Ishikawa (cell line): ENCODE measurements at regions not wholly inside any gene's neighbourhood (a gene's known extent, or its start where the extent isn't known, plus 50 kb on each side); places are given as distances from the start of the nearest gene placed in this dataset.

Experiments
- CEBPB ChIP-seq: IDR thresholded peaks from 2 replicates; pipeline ENCODE4 v1.6.1; 2012
- CREB1 ChIP-seq: IDR thresholded peaks from 2 replicates; pipeline ENCODE4 v1.6.1; 2012; ENCODE audit warnings: low read depth
- EGR1 ChIP-seq: IDR thresholded peaks from 2 replicates; pipeline ENCODE4 v1.6.1; 2012
- EP300 ChIP-seq: IDR thresholded peaks from 2 replicates; pipeline ENCODE4 v1.6.1; 2012; ENCODE audit warnings: borderline replicate concordance
- FOXM1 ChIP-seq: IDR thresholded peaks from 2 replicates; pipeline ENCODE4 v1.6.1; 2012; ENCODE audit warnings: low read depth, borderline replicate concordance
- NFIC ChIP-seq: IDR thresholded peaks from 2 replicates; pipeline ENCODE4 v1.6.1; 2012
- RAD21 ChIP-seq: IDR thresholded peaks from 2 replicates; pipeline ENCODE4 v1.6.1; 2012; ENCODE audit warnings: low read depth
- TAF1 ChIP-seq: IDR thresholded peaks from 2 replicates; pipeline ENCODE4 v1.6.1; 2012; ENCODE audit warnings: low read depth, mild to moderate bottlenecking
- TCF12 ChIP-seq: IDR thresholded peaks from 2 replicates; pipeline ENCODE4 v1.6.1; 2012; ENCODE audit warnings: low read depth
- TEAD4 ChIP-seq: IDR thresholded peaks from 2 replicates; pipeline ENCODE4 v1.6.1; 2012
- YY1 ChIP-seq: IDR thresholded peaks from 2 replicates; pipeline ENCODE4 v1.6.1; 2012; ENCODE audit warnings: low read depth
- ZBTB7A ChIP-seq: IDR thresholded peaks from 2 replicates; pipeline ENCODE4 v1.6.1; 2012; ENCODE audit warnings: low read depth
- TF ChIP-seq, protein P1 (sequence below): IDR thresholded peaks from 2 replicates; pipeline ENCODE4 v1.6.1; 2012; ENCODE audit warnings: low read depth, mild to moderate bottlenecking
- TF ChIP-seq, protein P2 (sequence below): IDR thresholded peaks from 2 replicates; pipeline ENCODE4 v1.6.1; 2012
- TF ChIP-seq, protein P3 (sequence below): IDR thresholded peaks from 2 replicates; pipeline ENCODE4 v1.6.1; 2012

DNA sequence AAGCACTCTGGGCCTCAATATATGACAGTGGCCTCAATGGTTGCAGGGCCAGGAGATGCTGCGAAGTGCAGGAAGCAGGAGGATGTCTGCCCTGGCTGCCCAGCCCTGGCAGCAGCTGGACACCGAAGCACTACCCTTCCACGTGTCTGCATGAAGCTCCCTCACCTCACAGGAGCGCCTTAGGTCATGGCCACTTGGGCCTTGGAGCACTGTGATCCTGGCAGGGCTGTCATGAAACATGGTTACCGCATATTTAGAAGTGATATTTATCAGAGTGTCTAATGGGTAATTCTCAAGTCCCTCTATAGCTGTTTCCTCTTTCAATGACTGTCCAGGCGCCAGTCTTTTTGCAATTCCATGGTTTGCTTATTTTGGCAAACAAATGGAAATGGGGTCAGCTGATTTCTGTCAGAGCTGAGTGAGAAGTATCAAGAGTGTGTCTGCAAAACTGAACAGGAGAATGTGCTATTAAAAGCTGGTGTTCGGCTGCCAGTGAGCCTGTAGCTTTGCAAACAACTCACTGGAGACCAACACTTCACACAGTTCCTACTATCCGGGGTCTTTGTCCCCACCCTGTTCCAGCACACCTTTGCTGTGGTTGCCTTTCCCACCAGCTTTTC is 285.9 kb downstream of the KIF4B start:
- TF ChIP-seq EP300 (no peak), RAD21 (no peak), CREB1 (no peak), TCF12 (no peak), EGR1 (no peak)

DNA sequence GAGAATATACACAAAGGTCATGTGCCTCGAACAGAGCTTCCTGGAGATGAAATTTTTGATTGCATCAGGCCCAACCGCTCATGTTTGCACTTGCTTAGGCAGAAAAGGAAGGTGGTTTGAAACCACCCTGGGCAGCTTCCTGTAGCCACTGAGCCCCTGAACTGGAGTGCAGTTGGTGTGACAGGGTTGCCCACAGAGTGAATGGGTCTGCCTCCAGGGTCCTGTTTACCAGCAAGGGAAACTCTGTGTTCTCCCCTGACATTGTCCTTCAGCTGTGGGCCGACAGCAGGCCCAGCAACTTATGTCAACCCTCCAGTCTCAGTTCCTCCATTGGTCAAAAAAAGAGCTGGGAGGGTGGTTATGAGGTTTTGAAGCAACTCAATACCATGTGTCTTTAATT is 289.6 kb downstream of the KIF4B start:
- TF ChIP-seq EGR1 (no peak), ZBTB7A (no peak), RAD21 (no peak), NFIC (no peak), TCF12 (no peak), CEBPB (no peak), TAF1 (no peak), EP300 (no peak), TEAD4 (no peak), CREB1 (no peak), FOXM1 (no peak), YY1 (no peak)
- TF ChIP-seq, protein P1, sequence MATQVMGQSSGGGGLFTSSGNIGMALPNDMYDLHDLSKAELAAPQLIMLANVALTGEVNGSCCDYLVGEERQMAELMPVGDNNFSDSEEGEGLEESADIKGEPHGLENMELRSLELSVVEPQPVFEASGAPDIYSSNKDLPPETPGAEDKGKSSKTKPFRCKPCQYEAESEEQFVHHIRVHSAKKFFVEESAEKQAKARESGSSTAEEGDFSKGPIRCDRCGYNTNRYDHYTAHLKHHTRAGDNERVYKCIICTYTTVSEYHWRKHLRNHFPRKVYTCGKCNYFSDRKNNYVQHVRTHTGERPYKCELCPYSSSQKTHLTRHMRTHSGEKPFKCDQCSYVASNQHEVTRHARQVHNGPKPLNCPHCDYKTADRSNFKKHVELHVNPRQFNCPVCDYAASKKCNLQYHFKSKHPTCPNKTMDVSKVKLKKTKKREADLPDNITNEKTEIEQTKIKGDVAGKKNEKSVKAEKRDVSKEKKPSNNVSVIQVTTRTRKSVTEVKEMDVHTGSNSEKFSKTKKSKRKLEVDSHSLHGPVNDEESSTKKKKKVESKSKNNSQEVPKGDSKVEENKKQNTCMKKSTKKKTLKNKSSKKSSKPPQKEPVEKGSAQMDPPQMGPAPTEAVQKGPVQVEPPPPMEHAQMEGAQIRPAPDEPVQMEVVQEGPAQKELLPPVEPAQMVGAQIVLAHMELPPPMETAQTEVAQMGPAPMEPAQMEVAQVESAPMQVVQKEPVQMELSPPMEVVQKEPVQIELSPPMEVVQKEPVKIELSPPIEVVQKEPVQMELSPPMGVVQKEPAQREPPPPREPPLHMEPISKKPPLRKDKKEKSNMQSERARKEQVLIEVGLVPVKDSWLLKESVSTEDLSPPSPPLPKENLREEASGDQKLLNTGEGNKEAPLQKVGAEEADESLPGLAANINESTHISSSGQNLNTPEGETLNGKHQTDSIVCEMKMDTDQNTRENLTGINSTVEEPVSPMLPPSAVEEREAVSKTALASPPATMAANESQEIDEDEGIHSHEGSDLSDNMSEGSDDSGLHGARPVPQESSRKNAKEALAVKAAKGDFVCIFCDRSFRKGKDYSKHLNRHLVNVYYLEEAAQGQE = no peak
- TF ChIP-seq, protein P2, sequence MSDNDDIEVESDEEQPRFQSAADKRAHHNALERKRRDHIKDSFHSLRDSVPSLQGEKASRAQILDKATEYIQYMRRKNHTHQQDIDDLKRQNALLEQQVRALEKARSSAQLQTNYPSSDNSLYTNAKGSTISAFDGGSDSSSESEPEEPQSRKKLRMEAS = no peak
- TF ChIP-seq, protein P3, sequence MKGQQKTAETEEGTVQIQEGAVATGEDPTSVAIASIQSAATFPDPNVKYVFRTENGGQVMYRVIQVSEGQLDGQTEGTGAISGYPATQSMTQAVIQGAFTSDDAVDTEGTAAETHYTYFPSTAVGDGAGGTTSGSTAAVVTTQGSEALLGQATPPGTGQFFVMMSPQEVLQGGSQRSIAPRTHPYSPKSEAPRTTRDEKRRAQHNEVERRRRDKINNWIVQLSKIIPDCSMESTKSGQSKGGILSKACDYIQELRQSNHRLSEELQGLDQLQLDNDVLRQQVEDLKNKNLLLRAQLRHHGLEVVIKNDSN = no peak

DNA sequence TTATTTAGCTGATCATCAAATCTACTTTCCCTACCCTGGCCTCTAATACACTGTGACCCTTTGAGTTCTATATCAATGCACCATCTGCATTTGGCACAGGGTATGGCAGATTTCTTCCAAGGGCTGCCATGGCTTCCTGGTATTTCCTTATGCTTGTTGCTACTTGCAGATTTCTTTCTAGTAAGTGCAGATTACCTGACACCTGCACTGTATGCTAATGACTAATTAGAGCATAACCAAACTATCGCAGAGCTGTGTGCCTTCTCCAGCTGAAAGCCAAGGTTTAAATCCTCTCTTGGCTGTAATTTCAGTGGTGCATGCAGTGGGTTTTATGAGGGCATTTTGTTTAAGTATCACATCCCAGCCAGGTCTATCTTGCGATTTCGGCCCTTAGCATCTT is 293.7 kb downstream of the KIF4B start:
- TF ChIP-seq, protein P2 = no peak

DNA sequence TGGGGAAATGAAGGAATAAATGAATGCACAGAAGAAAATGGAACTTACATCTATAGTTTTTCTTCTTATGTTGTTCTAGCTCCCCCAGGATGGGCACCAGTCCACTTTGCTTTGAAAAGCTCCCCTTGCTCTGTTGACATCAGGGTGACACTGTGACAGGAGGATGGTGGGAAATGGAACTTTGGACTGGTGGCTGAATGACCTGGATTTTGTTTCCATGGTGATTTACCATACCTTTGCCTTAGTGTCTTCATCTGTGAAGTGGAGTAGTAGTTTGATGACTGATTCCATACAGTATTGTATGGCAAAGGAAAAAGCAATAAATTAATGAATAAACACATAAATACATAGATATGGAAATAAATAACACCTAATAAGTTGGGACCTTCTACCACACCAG is 294.7 kb downstream of the KIF4B start:
- TF ChIP-seq RAD21 = no peak
- no peak for TF ChIP-seq TAF1
- no peak for TF ChIP-seq YY1
- no peak for TF ChIP-seq ZBTB7A
- TF ChIP-seq FOXM1 = no peak
- TF ChIP-seq CREB1 = no peak
- TF ChIP-seq, protein P1 = no peak
- TF ChIP-seq, protein P3 = no peak
- no peak for TF ChIP-seq NFIC
- no peak for TF ChIP-seq TCF12
- TF ChIP-seq, protein P2 = no peak
- no peak for TF ChIP-seq EGR1
- TF ChIP-seq CEBPB = no peak
- no peak for TF ChIP-seq TEAD4
- TF ChIP-seq EP300 = no peak

DNA sequence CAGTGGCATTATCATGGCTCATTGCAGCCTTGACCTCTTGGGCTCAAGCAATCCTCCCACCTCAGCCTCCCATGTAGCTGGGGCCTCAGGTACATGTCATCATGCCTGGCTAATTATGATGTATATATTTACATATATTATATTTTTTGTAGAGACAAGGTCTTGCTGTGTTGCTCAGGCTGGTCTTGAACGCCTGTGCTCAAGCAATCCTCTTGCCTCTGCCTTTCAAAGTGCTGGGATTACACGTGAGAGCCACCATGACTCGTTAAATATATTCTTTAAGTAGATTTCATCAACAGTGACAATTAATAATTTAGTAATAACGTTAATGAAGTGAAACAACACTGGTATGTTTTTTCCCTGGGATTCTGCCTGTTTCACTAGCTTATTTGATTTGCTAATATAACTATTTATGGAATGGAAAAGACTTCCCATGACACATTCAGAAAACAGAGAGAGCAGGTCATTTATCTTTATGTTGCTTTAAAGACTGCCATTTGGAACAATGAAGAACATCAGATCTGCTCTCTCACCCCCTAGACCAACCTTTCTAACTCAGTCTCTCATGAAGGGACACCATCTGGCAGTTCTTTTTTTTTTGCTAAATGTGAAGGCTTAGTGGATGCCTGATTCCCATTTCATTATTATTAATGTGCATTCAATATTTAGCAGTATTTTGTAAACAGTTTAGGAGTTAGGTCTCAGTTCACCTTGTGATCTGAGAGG is 295.6 kb downstream of the KIF4B start:
- TF ChIP-seq, protein P2 = no peak
- TF ChIP-seq FOXM1 (no peak), TEAD4 (no peak), TAF1 (no peak), NFIC (no peak), CREB1 (no peak), TCF12 (no peak), EGR1 (no peak), CEBPB (no peak), RAD21 (no peak)
- TF ChIP-seq, protein P3 = no peak
